GM18517 (cell line): ENCODE measurements at regions not wholly inside any gene's neighbourhood (a gene's known extent, or its start where the extent isn't known, plus 50 kb on each side); places are given as distances from the start of the nearest gene placed in this dataset.

Source experiments
- ATAC-seq: cut with Tn5 transposase; IDR thresholded peaks from one replicate; pipeline ENCODE4 v1.9.1; 2021; ENCODE audit warnings: mild to moderate bottlenecking, moderate library complexity; ENCODE audit not compliant: unreplicated experiment

- peak; percentile 100 for ATAC-seq
Observed at GRCh38 chr4:123564758-123565346, 168.3 kb downstream of the SPRY1 start.

GRCh38 chr4:123568936-123569335 lies 172.3 kb downstream of the SPRY1 start:
- no peak for ATAC-seq

- no peak for ATAC-seq
Observed at GRCh38 chr4:123569541-123569940, 172.9 kb downstream of the SPRY1 start.

- no peak for ATAC-seq
Observed at GRCh38 chr4:123573866-123574508, 177.4 kb downstream of the SPRY1 start.

- ATAC-seq: no peak
Observed at GRCh38 chr4:123575291-123575690, 178.7 kb downstream of the SPRY1 start.

- ATAC-seq: no peak
Observed at GRCh38 chr4:123577225-123577906, 180.8 kb downstream of the SPRY1 start.

GRCh38 chr4:123578276-123579029 lies 181.9 kb downstream of the SPRY1 start:
- no peak for ATAC-seq

GRCh38 chr4:123579961-123580360 lies 183.4 kb downstream of the SPRY1 start:
- ATAC-seq: no peak

GRCh38 chr4:123580981-123581664 lies 184.5 kb downstream of the SPRY1 start:
- ATAC-seq: no peak

- ATAC-seq: no peak
Observed at GRCh38 chr4:123581802-123582201, 185.2 kb downstream of the SPRY1 start.

- no peak for ATAC-seq
Observed at GRCh38 chr4:123583043-123583442, 186.4 kb downstream of the SPRY1 start.

- ATAC-seq: no peak
Observed at GRCh38 chr4:123585111-123585510, 188.5 kb downstream of the SPRY1 start.

- peak; percentile 1 for ATAC-seq
Observed at GRCh38 chr4:123587983-123588494, 191.4 kb downstream of the SPRY1 start.

GRCh38 chr4:123588631-123589241 lies 192.1 kb downstream of the SPRY1 start:
- ATAC-seq: peak; percentile 74

- no peak for ATAC-seq
Observed at GRCh38 chr4:123589301-123589700, 192.7 kb downstream of the SPRY1 start.

GRCh38 chr4:123591875-123592274 lies 195.3 kb downstream of the SPRY1 start:
- no peak for ATAC-seq

GRCh38 chr4:123593655-123594054 lies 197.1 kb downstream of the SPRY1 start:
- no peak for ATAC-seq

GRCh38 chr4:123596805-123597204 lies 200.2 kb downstream of the SPRY1 start:
- no peak for ATAC-seq

GRCh38 chr4:123597586-123597985 lies 201.0 kb downstream of the SPRY1 start:
- no peak for ATAC-seq

- ATAC-seq: no peak
Observed at GRCh38 chr4:123598331-123598730, 201.7 kb downstream of the SPRY1 start.
